ENCODE measurements at regions not wholly inside any gene's neighbourhood (a gene's known extent, or its start where the extent isn't known, plus 50 kb on each side); places are given as distances from the start of the nearest gene placed in this dataset.
"Not testable (repeated sequence)": the region's sequence is repeated elsewhere in the genome, so short reads cannot be mapped to it uniquely, and the experiment has no call there.

DNA sequence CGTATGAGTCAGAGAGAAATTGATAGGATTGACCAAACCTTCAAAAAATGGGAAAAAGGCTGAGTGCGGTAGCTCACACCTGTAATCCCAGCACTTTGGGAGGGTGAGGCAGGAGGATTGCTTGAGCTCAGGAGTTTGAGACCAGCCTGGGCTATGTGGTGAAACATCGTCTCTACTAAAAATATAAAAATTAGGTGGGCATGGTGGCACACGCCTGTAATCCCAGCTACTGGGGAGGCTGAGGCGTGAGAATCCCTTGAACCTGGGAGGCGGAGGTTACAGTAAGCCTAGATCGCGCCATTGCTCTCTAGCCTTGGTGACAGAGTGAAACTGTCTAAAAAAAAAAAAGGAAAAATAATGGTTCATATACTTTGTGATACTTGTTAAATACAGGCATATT, 59.9 kb upstream of the TPTE start:
- H3K9me3 ChIP-seq (ENCODE audit: insufficient read depth in 2 of 2, low read depth in 1 of 2, low read length in 1 of 2) = peaks cover 84% of the 10 kb centered on the region in 2 experiments
- H2BK20ac ChIP-seq (ENCODE audit: low read length); H3K56ac ChIP-seq (replicated peaks; ENCODE audit: insufficient read length, low read depth, low read length); H2BK120ac ChIP-seq (replicated peaks; ENCODE audit: low read depth, low read length); H2AK5ac ChIP-seq (ENCODE audit: low read depth, low read length); H3K36me3 ChIP-seq (ENCODE audit: control insufficient read depth in 2 of 4, insufficient read depth in 4 of 4, low read length in 3 of 4); H3K4me2 ChIP-seq (ENCODE audit: insufficient read depth in 1 of 2, low read depth in 2 of 2, low read length in 2 of 2); H3K79me1 ChIP-seq (ENCODE audit: low read depth, low read length); H3K23me2 ChIP-seq (ENCODE audit: low read depth, low read length); FAIRE-seq; H3K4me3 ChIP-seq (ENCODE audit: extremely low read depth in 1 of 4, insufficient read depth in 2 of 4, low read depth in 3 of 4, low read length in 4 of 4); H2AFZ ChIP-seq (ENCODE audit: low read length); H3K79me2 ChIP-seq (ENCODE audit: control insufficient read depth in 1 of 2, insufficient read depth in 2 of 2, low read length in 2 of 2); CTCF ChIA-PET (ENCODE audit: partially characterized antibody); H3K23ac ChIP-seq (ENCODE audit: insufficient read length); H3K27me3 ChIP-seq (replicated peaks in 1 of 4; ENCODE audit: control insufficient read depth in 3 of 4, extremely low read depth in 1 of 4, insufficient read depth in 3 of 4, low read length in 3 of 4); H4K91ac ChIP-seq (replicated peaks; ENCODE audit: insufficient read length, low read length); H3K9ac ChIP-seq (replicated peaks in 1 of 4; ENCODE audit: extremely low read depth in 1 of 4, low read depth in 3 of 4, low read length in 3 of 4); DNase-seq (ENCODE audit: low read depth in 1 of 2, low spot score in 2 of 2); H4K20me1 ChIP-seq (replicated peaks in 1 of 2; ENCODE audit: control insufficient read depth in 1 of 2, insufficient read depth in 2 of 2, low read length in 2 of 2); H3K14ac ChIP-seq (ENCODE audit: insufficient read length); H4K8ac ChIP-seq (ENCODE audit: extremely low read depth, insufficient read depth, low read length); H3K27ac ChIP-seq (ENCODE audit: low read depth, low read length); H2BK5ac ChIP-seq (ENCODE audit: low read depth, low read length); H3K4me1 ChIP-seq (replicated peaks in 1 of 4; ENCODE audit: control insufficient read depth in 3 of 4, insufficient read depth in 4 of 4, low read length in 3 of 4); H3K18ac ChIP-seq (ENCODE audit: extremely low read depth, low read length); POLR2A ChIA-PET (ENCODE audit: partially characterized antibody); H3K4ac ChIP-seq (replicated peaks; ENCODE audit: insufficient read length, low read depth, low read length); H2BK12ac ChIP-seq (ENCODE audit: low read depth, low read length); H4K5ac ChIP-seq (ENCODE audit: insufficient read length, low read depth, low read length); H2BK15ac ChIP-seq (ENCODE audit: low read length): not testable (repeated sequence)
- 70% methylated on average over 8 of the region's 8 CpGs; no CpG with 5 or more reads in 1 of the 2 experiments for WGBS, 2 experiments (ENCODE audit: extremely low coverage in 1 of 2, insufficient coverage in 1 of 2, insufficient read length in 1 of 2, insufficient replicate concordance in 2 of 2, low coverage in 1 of 2, low lambda C conversion rate in 2 of 2, missing lambda C conversion rate in 1 of 2)

Measured in H1 (cell line).